ENCODE measurements at regions not wholly inside any gene's neighbourhood (a gene's known extent, or its start where the extent isn't known, plus 50 kb on each side); places are given as distances from the start of the nearest gene placed in this dataset.

- POLR2A ChIA-PET = no interaction called here
- intact Hi-C loops (cut with micrococcal nuclease) = no loop called here
- H3K4me3 Mint-ChIP-seq = no peak overlapping the region
Observed at GRCh38 chr14:53871011-53871410, 85.6 kb downstream of the BMP4 start.

GRCh38 chr14:53865711-53866110, 90.9 kb downstream of the BMP4 start:
- no peak overlapping the region for H3K4me2 ChIP-seq (replicated peaks; ENCODE audit: low read depth, low read length, poor library complexity, severe bottlenecking)

More at GRCh38 chr14:53871011-53871410, 85.6 kb downstream of the BMP4 start:
- Histone ChIP-seq H3K27ac (ENCODE audit: low read length in 2 of 2) (no peak overlapping the region), H2AFZ (ENCODE audit: insufficient read depth, low read depth, low read length, poor library complexity, severe bottlenecking) (no peak overlapping the region), H3K4me3 (ENCODE audit: control extremely low read depth in 1 of 5, extremely low read depth in 1 of 5, insufficient read depth in 1 of 5, low read depth in 2 of 5, low read length in 4 of 5) (no peak overlapping the region), H3K9me3 (ENCODE audit: control extremely low read depth in 1 of 3, control insufficient read depth in 2 of 3, insufficient read depth in 1 of 3, low read length in 2 of 3) (no peaks in the 10 kb centered on the region), H3K36me3 (replicated peaks in 1 of 2; ENCODE audit: control extremely low read depth in 1 of 2, control insufficient read depth in 1 of 2, extremely low read depth in 1 of 2, insufficient read depth in 2 of 2, low read length in 1 of 2) (no peaks in the 10 kb centered on the region), H3K4me2 (replicated peaks; ENCODE audit: low read depth, low read length, poor library complexity, severe bottlenecking) (no peak overlapping the region), H4K20me1 (ENCODE audit: control insufficient read depth, insufficient read depth, low read length, poor library complexity, severe bottlenecking) (no peaks in the 10 kb centered on the region), H3K9ac (ENCODE audit: low read length) (no peak overlapping the region), H3K79me2 (ENCODE audit: control insufficient read depth, insufficient read depth, low read length) (no peaks in the 10 kb centered on the region), H3K27me3 (replicated peaks in 1 of 4; ENCODE audit: control extremely low read depth in 1 of 4, control insufficient read depth in 3 of 4, insufficient read depth in 4 of 4, low read length in 3 of 4) (no peaks in the 10 kb centered on the region), H3K4me1 (ENCODE audit: control insufficient read depth in 2 of 2, insufficient read depth in 2 of 2, low read length in 2 of 2) (no peaks in the 10 kb centered on the region)
- CTCF ChIA-PET = no interaction called here
- TF ChIP-seq EZH2 (IDR thresholded peaks at IDR 0.05; ENCODE audit: borderline replicate concordance, insufficient read depth, low read depth, low read length, poor library complexity, severe bottlenecking) (no peak), CTCF (IDR thresholded peaks at IDR 0.05) (no peak)
- WGBS (ENCODE audit: insufficient coverage) = 94% methylated on average over 3 of the region's 3 CpGs
- H3K27me3 Mint-ChIP-seq = peaks cover 11% of the 10 kb centered on the region
- no peaks in the 10 kb centered on the region for H3K4me1 Mint-ChIP-seq
- DNase-seq (no peak), ATAC-seq (ENCODE audit: low read depth) (no peak)
- peaks cover 2% of the 10 kb centered on the region for H3K9me3 Mint-ChIP-seq (ENCODE audit: insufficient read depth)
- H3K27ac Mint-ChIP-seq = no peak overlapping the region

More at GRCh38 chr14:53865711-53866110, 90.9 kb downstream of the BMP4 start:
- Histone ChIP-seq H4K20me1 (ENCODE audit: control insufficient read depth, insufficient read depth, low read length, poor library complexity, severe bottlenecking) (no peaks in the 10 kb centered on the region), H3K36me3 (replicated peaks in 1 of 2; ENCODE audit: control extremely low read depth in 1 of 2, control insufficient read depth in 1 of 2, extremely low read depth in 1 of 2, insufficient read depth in 2 of 2, low read length in 1 of 2) (no peaks in the 10 kb centered on the region), H3K79me2 (ENCODE audit: control insufficient read depth, insufficient read depth, low read length) (no peaks in the 10 kb centered on the region), H3K27me3 (replicated peaks in 1 of 4; ENCODE audit: control extremely low read depth in 1 of 4, control insufficient read depth in 3 of 4, insufficient read depth in 4 of 4, low read length in 3 of 4) (no peaks in the 10 kb centered on the region), H3K9ac (ENCODE audit: low read length) (no peak overlapping the region), H3K4me3 (ENCODE audit: control extremely low read depth in 1 of 5, extremely low read depth in 1 of 5, insufficient read depth in 1 of 5, low read depth in 2 of 5, low read length in 4 of 5) (no peak overlapping the region), H3K9me3 (ENCODE audit: control extremely low read depth in 1 of 3, control insufficient read depth in 2 of 3, insufficient read depth in 1 of 3, low read length in 2 of 3) (no peaks in the 10 kb centered on the region), H2AFZ (ENCODE audit: insufficient read depth, low read depth, low read length, poor library complexity, severe bottlenecking) (no peak overlapping the region), H3K27ac (ENCODE audit: low read length in 2 of 2) (no peak overlapping the region), H3K4me1 (ENCODE audit: control insufficient read depth in 2 of 2, insufficient read depth in 2 of 2, low read length in 2 of 2) (no peaks in the 10 kb centered on the region)
- peaks cover 6% of the 10 kb centered on the region for H3K27me3 Mint-ChIP-seq
- CTCF ChIA-PET = no interaction called here
- ATAC-seq (ENCODE audit: low read depth) (no peak), DNase-seq (no peak)
- TF ChIP-seq CTCF (IDR thresholded peaks at IDR 0.05) (no peak), EZH2 (IDR thresholded peaks at IDR 0.05; ENCODE audit: borderline replicate concordance, insufficient read depth, low read depth, low read length, poor library complexity, severe bottlenecking) (no peak)
- no peak overlapping the region for H3K27ac Mint-ChIP-seq
- no peaks in the 10 kb centered on the region for H3K9me3 Mint-ChIP-seq (ENCODE audit: insufficient read depth)
- no peak overlapping the region for H3K4me3 Mint-ChIP-seq
- no peaks in the 10 kb centered on the region for H3K4me1 Mint-ChIP-seq
- no CpG with 5 or more reads among the region's 2 CpGs for WGBS (ENCODE audit: insufficient coverage)
- POLR2A ChIA-PET = no interaction called here
- intact Hi-C loops (cut with micrococcal nuclease) = no loop called here

Data from B cell (primary cell).